ENCODE measurements at regions not wholly inside any gene's neighbourhood (a gene's known extent, or its start where the extent isn't known, plus 50 kb on each side); places are given as distances from the start of the nearest gene placed in this dataset.
"Not testable (repeated sequence)": the region's sequence is repeated elsewhere in the genome, so short reads cannot be mapped to it uniquely, and the experiment has no call there.

DNA sequence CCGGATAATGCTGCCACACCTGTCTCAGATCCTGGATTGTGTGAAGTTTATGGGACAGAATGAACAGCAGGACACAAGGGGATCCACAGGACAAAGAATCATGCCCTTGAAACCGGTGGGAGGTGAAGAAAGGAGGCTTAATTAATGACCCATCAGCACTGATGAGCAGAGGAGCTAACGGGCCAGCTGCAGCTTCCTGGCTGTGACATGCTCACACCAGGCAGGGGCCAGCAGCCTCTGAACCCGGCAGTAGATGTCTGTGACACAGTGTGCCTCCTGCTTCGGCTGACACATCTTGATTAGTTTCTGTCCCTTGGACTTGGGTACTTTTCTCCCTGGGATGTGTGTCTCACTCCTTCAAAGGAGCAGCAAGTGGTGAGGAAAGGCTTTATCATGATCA lies 328.8 kb upstream of the BRINP1 start:
- H3K4me3 ChIP-seq (ENCODE audit: low read depth, low read length), result no peak overlapping the region
- no peak for DNase-seq (ENCODE audit: low read depth)
- TF ChIP-seq, protein P1, sequence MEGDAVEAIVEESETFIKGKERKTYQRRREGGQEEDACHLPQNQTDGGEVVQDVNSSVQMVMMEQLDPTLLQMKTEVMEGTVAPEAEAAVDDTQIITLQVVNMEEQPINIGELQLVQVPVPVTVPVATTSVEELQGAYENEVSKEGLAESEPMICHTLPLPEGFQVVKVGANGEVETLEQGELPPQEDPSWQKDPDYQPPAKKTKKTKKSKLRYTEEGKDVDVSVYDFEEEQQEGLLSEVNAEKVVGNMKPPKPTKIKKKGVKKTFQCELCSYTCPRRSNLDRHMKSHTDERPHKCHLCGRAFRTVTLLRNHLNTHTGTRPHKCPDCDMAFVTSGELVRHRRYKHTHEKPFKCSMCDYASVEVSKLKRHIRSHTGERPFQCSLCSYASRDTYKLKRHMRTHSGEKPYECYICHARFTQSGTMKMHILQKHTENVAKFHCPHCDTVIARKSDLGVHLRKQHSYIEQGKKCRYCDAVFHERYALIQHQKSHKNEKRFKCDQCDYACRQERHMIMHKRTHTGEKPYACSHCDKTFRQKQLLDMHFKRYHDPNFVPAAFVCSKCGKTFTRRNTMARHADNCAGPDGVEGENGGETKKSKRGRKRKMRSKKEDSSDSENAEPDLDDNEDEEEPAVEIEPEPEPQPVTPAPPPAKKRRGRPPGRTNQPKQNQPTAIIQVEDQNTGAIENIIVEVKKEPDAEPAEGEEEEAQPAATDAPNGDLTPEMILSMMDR (IDR thresholded peaks at IDR 0.05; ENCODE audit: insufficient read depth, low read depth, low read length, missing control alignments), result no peak

- TF ChIP-seq, protein P1 (IDR thresholded peaks at IDR 0.05; ENCODE audit: insufficient read depth, low read depth, low read length, missing control alignments), result no peak
- no peak overlapping the region for H3K4me3 ChIP-seq (ENCODE audit: low read depth, low read length)
- no peak for DNase-seq (ENCODE audit: low read depth)
Measured at GRCh38 chr9:119689879-119690278, 320.6 kb upstream of the BRINP1 start.

GRCh38 chr9:119688547-119688946 lies 319.3 kb upstream of the BRINP1 start:
- H3K4me3 ChIP-seq (ENCODE audit: low read depth, low read length), result no peak overlapping the region
- no peak for DNase-seq (ENCODE audit: low read depth)
- TF ChIP-seq, protein P1 (IDR thresholded peaks at IDR 0.05; ENCODE audit: insufficient read depth, low read depth, low read length, missing control alignments), result no peak

DNA sequence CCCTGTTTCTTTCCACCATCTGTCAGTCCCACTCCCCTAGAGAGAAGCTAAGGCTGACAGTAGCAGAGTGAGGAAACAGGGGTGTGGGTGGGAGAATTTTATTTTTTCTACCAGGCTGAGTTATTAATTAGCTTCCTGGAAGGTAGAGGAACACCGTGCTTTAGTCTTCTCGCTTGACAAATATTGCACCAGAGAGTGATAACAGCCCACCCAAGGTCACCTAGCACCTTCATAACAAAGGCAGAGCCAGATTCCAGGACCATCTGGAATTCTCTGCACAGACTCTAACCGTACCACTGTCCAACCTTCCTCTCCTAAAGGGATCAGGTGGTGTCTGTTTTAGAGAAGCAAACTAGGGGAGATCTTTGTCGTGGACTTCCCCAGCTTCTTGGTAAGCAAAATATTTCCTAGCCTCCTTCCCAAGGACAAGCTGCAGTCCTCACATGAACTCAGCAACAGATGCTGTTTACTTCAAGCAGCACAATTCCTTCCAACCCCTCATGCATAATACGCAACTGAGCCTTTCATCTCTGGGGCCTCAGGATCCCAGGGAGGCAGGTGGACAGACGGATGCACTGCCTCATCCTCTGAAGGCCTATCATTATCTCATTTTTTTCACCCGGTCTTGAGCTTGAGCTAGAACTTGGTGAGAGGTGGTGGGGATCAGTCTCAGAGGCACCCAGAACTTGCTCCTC lies 308.7 kb upstream of the BRINP1 start:
- no peak for DNase-seq (ENCODE audit: low read depth)
- TF ChIP-seq, protein P1 (IDR thresholded peaks at IDR 0.05; ENCODE audit: insufficient read depth, low read depth, low read length, missing control alignments), result no peak
- H3K4me3 ChIP-seq (ENCODE audit: low read depth, low read length), result no peak overlapping the region

GRCh38 chr9:119675951-119676350 lies 306.7 kb upstream of the BRINP1 start:
- TF ChIP-seq, protein P1 (IDR thresholded peaks at IDR 0.05; ENCODE audit: insufficient read depth, low read depth, low read length, missing control alignments), result no peak
- no peak overlapping the region for H3K4me3 ChIP-seq (ENCODE audit: low read depth, low read length)
- DNase-seq (ENCODE audit: low read depth), result no peak

GRCh38 chr9:119672763-119673162 lies 303.5 kb upstream of the BRINP1 start:
- not testable (repeated sequence) for DNase-seq (ENCODE audit: low read depth); H3K4me3 ChIP-seq (ENCODE audit: low read depth, low read length)

DNA sequence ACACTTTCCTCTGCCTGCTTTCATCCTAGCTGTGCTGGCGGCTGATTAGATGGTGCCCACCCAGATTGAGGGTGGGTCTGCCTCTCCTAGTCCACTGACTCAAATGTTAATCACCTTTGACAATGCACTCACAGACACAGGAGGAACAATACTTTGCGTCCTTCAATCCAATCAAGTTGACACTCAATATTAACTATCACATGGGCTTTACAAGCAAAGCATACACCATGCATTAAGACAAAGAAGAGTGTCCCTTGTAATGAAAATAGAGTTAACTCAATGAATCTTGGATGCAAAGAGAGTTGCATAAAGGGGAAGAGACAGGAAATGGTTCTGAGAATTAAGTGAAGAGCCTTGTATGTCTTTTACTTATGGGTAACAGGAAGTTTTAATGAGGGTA lies 298.7 kb upstream of the BRINP1 start:
- no peak for DNase-seq (ENCODE audit: low read depth)
- no peak overlapping the region for H3K4me3 ChIP-seq (ENCODE audit: low read depth, low read length)
- TF ChIP-seq, protein P1 (IDR thresholded peaks at IDR 0.05; ENCODE audit: insufficient read depth, low read depth, low read length, missing control alignments), result no peak
